HUES6 (cell line): ENCODE measurements at regions not wholly inside any gene's neighbourhood (a gene's known extent, or its start where the extent isn't known, plus 50 kb on each side); places are given as distances from the start of the nearest gene placed in this dataset.

ENCODE experiments used
- H3K27ac ChIP-seq: 2 replicates; pipeline ENCODE4 v1.7.0; 2013; ENCODE audit warnings: low read depth, mild to moderate bottlenecking, low read length, inconsistent platforms
- H3K27me3 ChIP-seq: 2 replicates; pipeline ENCODE4 v1.6.1; 2013; ENCODE audit warnings: low read length; ENCODE audit not compliant: control insufficient read depth, insufficient read depth
- H3K36me3 ChIP-seq: 2 replicates; pipeline ENCODE4 v1.6.1; 2013; ENCODE audit warnings: low read length; ENCODE audit not compliant: control insufficient read depth, insufficient read depth
- H3K4me1 ChIP-seq: 2 replicates; pipeline ENCODE4 v1.6.1; 2013; ENCODE audit warnings: low read length; ENCODE audit not compliant: control insufficient read depth, insufficient read depth
- H3K4me3 ChIP-seq: 2 replicates; pipeline ENCODE4 v1.5.1; 2013; ENCODE audit warnings: low read depth, low read length
- H3K9ac ChIP-seq: one replicate; pipeline ENCODE4 v1.6.1; 2013; ENCODE audit warnings: mild to moderate bottlenecking, low read length
- H3K9me3 ChIP-seq: 2 replicates; pipeline ENCODE4 v1.6.1; 2013; ENCODE audit warnings: low read depth, low read length; ENCODE audit not compliant: control insufficient read depth, insufficient read depth

DNA sequence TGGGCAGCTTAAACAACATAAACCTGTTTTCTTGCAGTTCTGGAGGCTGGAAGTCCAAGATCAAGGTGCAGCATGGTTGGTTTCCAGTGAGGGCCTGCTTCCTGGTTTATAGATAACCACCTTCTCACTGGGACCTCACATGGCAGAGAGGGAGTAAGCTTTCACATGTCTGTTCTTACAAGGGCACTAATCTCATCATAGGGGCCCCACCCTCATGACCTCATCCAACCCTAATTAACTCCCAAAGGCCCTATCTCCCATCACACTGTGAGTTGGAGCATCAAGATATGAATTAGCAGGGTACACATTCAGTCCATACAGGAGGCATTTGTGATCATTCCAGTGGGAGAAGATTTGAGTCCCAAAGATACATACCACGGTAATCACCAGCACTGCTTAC, 50.5 kb upstream of the GRIN2A start:
- H3K4me3 ChIP-seq = no peak overlapping the region
- H3K4me1 ChIP-seq = no peaks in the 10 kb centered on the region
- no peak overlapping the region for H3K27ac ChIP-seq
- H3K9me3 ChIP-seq = 0 out of 2 replicates have a peak, but pooled peaks cover 7% of the 10 kb centered on the region
- no peak overlapping the region for H3K9ac ChIP-seq
- H3K27me3 ChIP-seq = no peaks in the 10 kb centered on the region
- H3K36me3 ChIP-seq = no peaks in the 10 kb centered on the region

GRCh38 chr16:10239640-10240039, 57.4 kb upstream of the GRIN2A start:
- H3K9me3 ChIP-seq = no peaks in the 10 kb centered on the region
- peaks cover 13% of the 10 kb centered on the region; the same call in 1 of the 2 replicates for H3K4me1 ChIP-seq
- H3K27ac ChIP-seq = no peak overlapping the region
- H3K9ac ChIP-seq = no peak overlapping the region
- no peaks in the 10 kb centered on the region for H3K27me3 ChIP-seq
- no peak overlapping the region for H3K4me3 ChIP-seq
- H3K36me3 ChIP-seq = no peaks in the 10 kb centered on the region

GRCh38 chr16:10240854-10241613, 58.8 kb upstream of the GRIN2A start:
- no peak overlapping the region for H3K9ac ChIP-seq
- H3K36me3 ChIP-seq = no peaks in the 10 kb centered on the region
- peaks cover 18% of the 10 kb centered on the region; the same call in 1 of the 2 replicates for H3K4me1 ChIP-seq
- H3K4me3 ChIP-seq = no peak overlapping the region
- no peaks in the 10 kb centered on the region for H3K27me3 ChIP-seq
- H3K9me3 ChIP-seq = no peaks in the 10 kb centered on the region
- no peak overlapping the region for H3K27ac ChIP-seq

- H3K27ac ChIP-seq = no peak overlapping the region
- no peak overlapping the region for H3K9ac ChIP-seq
- no peaks in the 10 kb centered on the region for H3K9me3 ChIP-seq
- no peaks in the 10 kb centered on the region for H3K27me3 ChIP-seq
- H3K36me3 ChIP-seq = no peaks in the 10 kb centered on the region
- peaks cover 18% of the 10 kb centered on the region; the same call in 1 of the 2 replicates for H3K4me1 ChIP-seq
- no peak overlapping the region for H3K4me3 ChIP-seq
Observed at GRCh38 chr16:10242097-10242496, 59.9 kb upstream of the GRIN2A start.

DNA sequence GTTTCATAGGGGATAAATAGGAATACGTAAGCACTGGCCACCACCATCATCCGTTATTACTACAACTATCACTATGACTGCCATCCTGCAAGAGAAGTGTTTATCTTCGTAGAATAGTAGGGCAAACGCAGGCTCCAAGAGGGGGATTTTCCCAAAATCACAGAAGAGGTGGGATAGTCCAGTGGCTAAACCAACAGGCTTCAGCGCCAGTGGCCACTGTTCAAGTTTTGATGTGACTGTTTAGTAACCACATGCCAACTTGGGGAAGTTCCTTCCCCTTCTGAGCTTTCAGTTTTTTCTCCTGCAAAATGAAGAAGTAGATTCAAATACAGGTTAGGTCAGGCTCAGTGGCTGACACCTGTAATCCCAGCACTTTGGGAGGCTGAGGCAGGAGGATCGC, 60.7 kb upstream of the GRIN2A start:
- Histone ChIP-seq H3K27ac (no peak overlapping the region), H3K27me3 (no peaks in the 10 kb centered on the region), H3K9ac (no peak overlapping the region), H3K9me3 (no peaks in the 10 kb centered on the region), H3K36me3 (no peaks in the 10 kb centered on the region), H3K4me1 (peaks cover 18% of the 10 kb centered on the region; the same call in 1 of the 2 replicates), H3K4me3 (no peak overlapping the region)

DNA sequence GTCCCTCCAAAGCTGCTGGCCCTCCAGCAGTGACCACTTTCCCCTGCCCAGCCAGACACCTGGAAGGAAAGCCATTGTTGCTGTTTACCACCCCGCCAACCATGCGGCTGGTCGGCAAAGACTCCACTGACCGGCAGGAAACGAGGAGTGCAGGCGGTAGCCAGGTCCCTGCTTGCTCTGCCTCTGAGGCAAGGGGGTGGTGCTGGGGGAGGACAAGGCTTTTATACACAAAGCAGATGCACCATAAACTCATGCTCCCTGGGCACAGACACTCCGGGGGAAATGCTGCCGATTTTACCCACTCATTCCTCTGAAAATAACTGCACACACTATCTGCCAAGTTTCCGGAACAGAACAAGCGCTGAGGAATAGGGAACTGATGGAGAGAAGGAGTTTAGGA, 62.8 kb upstream of the GRIN2A start:
- Histone ChIP-seq H3K27ac (no peak overlapping the region), H3K4me1 (peaks cover 13% of the 10 kb centered on the region; the same call in 1 of the 2 replicates), H3K9ac (no peak overlapping the region), H3K27me3 (no peaks in the 10 kb centered on the region), H3K9me3 (no peaks in the 10 kb centered on the region), H3K36me3 (no peaks in the 10 kb centered on the region), H3K4me3 (no peak overlapping the region)

DNA sequence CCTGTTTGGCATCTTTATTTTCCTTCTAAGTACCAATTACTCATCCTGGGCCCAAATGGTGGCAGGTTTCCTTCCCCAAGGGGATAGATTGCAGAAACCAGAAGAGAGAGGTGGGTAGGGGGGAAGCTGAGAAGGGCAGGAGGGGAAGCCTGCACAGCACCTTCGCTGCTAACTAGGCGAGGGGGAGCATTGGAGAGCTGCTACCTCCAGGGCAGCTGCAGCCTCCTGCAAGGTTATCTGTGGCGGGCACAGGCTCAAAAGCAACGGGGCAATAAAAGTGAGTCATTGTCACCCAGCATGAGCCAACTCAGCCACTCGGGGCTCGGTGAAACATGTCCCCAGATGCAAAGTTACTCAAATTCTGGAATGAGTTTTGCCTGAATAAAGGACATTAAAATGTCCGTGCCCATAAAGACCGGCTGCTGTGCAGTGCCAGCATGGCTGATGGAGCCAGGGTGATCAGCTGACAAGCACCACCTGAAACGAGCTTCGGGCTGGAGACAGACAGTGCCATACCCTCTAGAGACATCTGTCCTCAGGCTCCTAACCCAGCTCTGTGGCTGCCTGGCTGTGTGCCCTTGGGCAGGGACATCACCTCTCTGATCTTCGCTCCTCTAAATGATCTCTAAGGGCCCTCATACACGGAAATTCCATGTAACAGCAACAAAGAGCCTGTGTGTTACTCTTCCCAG, 68.1 kb upstream of the GRIN2A start:
- Histone ChIP-seq H3K9me3 (no peaks in the 10 kb centered on the region), H3K27me3 (no peaks in the 10 kb centered on the region), H3K9ac (no peak overlapping the region), H3K4me1 (peaks cover under 1% of the 10 kb centered on the region; the same call in 1 of the 2 replicates), H3K4me3 (no peak overlapping the region), H3K27ac (no peak overlapping the region), H3K36me3 (no peaks in the 10 kb centered on the region)

DNA sequence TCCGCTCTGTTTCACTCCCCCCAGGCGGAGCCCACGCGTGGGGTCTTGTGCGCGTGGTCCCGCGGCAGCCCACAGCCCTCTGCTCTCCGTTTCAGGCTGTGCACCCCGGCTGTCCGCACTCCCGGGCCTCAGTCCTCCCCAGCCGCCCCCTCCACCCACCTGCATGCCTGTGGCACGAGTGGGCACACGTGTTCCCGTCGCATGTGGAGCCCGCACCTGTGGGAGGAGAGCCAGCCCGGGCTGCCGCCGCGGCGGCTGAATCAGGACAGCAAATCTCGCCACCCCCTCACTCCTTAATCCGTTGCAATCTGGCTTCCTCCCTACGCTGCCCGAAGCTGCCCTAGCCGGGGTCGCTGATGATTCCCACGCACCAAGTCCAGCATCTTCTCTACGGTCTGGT, 69.9 kb upstream of the GRIN2A start:
- H3K4me1 ChIP-seq = peaks cover 10% of the 10 kb centered on the region
- no peaks in the 10 kb centered on the region for H3K9me3 ChIP-seq
- H3K27ac ChIP-seq = no peak overlapping the region
- peaks cover 6% of the 10 kb centered on the region; the same call in 1 of the 2 replicates for H3K27me3 ChIP-seq
- H3K36me3 ChIP-seq = no peaks in the 10 kb centered on the region
- H3K4me3 ChIP-seq = no peak overlapping the region
- no peak overlapping the region for H3K9ac ChIP-seq

- no peaks in the 10 kb centered on the region for H3K36me3 ChIP-seq
- no peak overlapping the region for H3K9ac ChIP-seq
- H3K4me1 ChIP-seq = peaks cover 13% of the 10 kb centered on the region
- H3K9me3 ChIP-seq = no peaks in the 10 kb centered on the region
- peaks cover 6% of the 10 kb centered on the region; the same call in 1 of the 2 replicates for H3K27me3 ChIP-seq
- no peak overlapping the region for H3K27ac ChIP-seq
- no peak overlapping the region for H3K4me3 ChIP-seq
Observed at GRCh38 chr16:10253409-10253808, 71.2 kb upstream of the GRIN2A start.

GRCh38 chr16:10255728-10256127, 73.5 kb upstream of the GRIN2A start:
- Histone ChIP-seq H3K36me3 (no peaks in the 10 kb centered on the region), H3K4me1 (peaks cover 13% of the 10 kb centered on the region), H3K9ac (no peak overlapping the region), H3K9me3 (no peaks in the 10 kb centered on the region), H3K4me3 (no peak overlapping the region), H3K27me3 (peaks cover 6% of the 10 kb centered on the region; the same call in 1 of the 2 replicates), H3K27ac (no peak overlapping the region)
